Uterus (tissue), 2 donors: ENCODE measurements at regions not wholly inside any gene's neighbourhood (a gene's known extent, or its start where the extent isn't known, plus 50 kb on each side); places are given as distances from the start of the nearest gene placed in this dataset.

Source experiments
- POLR2A ChIP-seq, 2 donors: fragments of 450-650 bp; IDR thresholded peaks; one replicate each; pipeline ENCODE4 v1.6.1; 2016; ENCODE audit warnings: antibody characterized with exemption in 2 of 2, mild to moderate bottlenecking in 1 of 2, moderate library complexity in 1 of 2
- TF ChIP-seq, protein P1 (sequence below), 4 experiments: fragments of 200-600 bp in 2 of 4; fragments of 450-650 bp in 2 of 4; sonication (generic) in 2 of 4; IDR thresholded peaks; one replicate each; pipeline ENCODE4 v1.5.1; 2016 to 2019; ENCODE audit warnings: antibody characterized with exemption in 4 of 4, mild to moderate bottlenecking in 2 of 4, moderate library complexity in 1 of 4

DNA sequence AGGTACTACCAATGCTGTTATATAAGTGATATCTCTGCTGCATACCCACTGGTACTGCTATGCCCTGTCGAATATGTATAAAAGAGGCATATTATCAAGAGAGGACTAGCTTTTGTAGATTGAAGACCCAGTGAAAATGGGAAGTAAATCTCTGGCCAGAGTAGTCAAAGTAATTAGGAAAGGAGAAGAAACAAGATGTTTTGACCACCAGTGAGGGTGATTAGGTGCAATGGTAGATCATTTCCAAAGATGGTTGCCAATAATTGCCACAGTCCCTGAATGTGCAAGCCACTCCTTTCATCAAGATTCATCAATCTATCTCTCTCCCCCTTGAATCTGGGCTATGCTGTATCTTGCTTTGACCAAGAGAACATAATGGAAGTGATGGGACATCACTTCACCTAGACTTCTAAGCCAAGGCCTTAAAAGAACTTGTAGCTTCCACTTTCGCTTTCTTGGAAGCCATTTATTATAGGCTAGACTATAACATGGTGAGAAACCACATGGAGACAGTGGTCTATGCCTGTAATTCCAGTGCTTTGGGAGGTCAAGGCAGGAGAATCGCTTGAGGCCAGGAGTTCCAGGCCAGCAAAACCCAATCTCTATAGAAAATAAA lies 52.6 kb upstream of the ST8SIA6 start:
- TF ChIP-seq, protein P1, sequence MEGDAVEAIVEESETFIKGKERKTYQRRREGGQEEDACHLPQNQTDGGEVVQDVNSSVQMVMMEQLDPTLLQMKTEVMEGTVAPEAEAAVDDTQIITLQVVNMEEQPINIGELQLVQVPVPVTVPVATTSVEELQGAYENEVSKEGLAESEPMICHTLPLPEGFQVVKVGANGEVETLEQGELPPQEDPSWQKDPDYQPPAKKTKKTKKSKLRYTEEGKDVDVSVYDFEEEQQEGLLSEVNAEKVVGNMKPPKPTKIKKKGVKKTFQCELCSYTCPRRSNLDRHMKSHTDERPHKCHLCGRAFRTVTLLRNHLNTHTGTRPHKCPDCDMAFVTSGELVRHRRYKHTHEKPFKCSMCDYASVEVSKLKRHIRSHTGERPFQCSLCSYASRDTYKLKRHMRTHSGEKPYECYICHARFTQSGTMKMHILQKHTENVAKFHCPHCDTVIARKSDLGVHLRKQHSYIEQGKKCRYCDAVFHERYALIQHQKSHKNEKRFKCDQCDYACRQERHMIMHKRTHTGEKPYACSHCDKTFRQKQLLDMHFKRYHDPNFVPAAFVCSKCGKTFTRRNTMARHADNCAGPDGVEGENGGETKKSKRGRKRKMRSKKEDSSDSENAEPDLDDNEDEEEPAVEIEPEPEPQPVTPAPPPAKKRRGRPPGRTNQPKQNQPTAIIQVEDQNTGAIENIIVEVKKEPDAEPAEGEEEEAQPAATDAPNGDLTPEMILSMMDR (IDR thresholded peaks at IDR 0.05): no peak
- TF ChIP-seq POLR2A (IDR thresholded peaks at IDR 0.05): no peak
